ENCODE measurements at regions not wholly inside any gene's neighbourhood (a gene's known extent, or its start where the extent isn't known, plus 50 kb on each side); places are given as distances from the start of the nearest gene placed in this dataset.
"Not testable (repeated sequence)": the region's sequence is repeated elsewhere in the genome, so short reads cannot be mapped to it uniquely, and the experiment has no call there.

DNA sequence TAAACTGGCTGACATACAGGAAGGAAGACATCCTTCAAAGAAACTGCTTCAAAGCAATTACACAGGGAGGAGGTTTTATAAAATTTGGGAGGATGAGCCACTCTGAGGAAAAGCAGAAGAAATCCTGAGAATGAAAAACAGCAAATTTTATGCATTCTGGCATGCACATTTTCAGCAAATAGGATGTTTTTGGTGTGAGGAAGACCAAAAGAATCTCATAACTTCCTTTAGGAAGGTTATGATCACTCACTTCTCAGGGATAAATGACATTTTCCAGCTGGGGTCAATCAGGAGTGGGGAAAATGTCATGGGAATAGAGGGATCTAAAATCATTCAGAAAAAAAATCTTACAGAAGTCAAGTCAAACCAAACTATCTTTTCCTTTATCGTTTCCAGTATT is 371.7 kb upstream of the CNTN6 start:
- DNase-seq (ENCODE audit: low read depth, low spot score) = no peak
- TF ChIP-seq, protein P1, sequence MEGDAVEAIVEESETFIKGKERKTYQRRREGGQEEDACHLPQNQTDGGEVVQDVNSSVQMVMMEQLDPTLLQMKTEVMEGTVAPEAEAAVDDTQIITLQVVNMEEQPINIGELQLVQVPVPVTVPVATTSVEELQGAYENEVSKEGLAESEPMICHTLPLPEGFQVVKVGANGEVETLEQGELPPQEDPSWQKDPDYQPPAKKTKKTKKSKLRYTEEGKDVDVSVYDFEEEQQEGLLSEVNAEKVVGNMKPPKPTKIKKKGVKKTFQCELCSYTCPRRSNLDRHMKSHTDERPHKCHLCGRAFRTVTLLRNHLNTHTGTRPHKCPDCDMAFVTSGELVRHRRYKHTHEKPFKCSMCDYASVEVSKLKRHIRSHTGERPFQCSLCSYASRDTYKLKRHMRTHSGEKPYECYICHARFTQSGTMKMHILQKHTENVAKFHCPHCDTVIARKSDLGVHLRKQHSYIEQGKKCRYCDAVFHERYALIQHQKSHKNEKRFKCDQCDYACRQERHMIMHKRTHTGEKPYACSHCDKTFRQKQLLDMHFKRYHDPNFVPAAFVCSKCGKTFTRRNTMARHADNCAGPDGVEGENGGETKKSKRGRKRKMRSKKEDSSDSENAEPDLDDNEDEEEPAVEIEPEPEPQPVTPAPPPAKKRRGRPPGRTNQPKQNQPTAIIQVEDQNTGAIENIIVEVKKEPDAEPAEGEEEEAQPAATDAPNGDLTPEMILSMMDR (conservative IDR thresholded peaks at IDR 0.05) = no peak
- Mint-ChIP-seq H3K27ac (ENCODE audit: unreplicated experiment) (no peak overlapping the region), H3K36me3 (ENCODE audit: low read depth) (no peaks in the 10 kb centered on the region), H3K4me1 (no peaks in the 10 kb centered on the region), H3K27me3 (ENCODE audit: low read depth) (peaks cover 30% of the 10 kb centered on the region), H3K9me3 (peaks cover 6% of the 10 kb centered on the region), H3K4me3 (no peak overlapping the region)

DNA sequence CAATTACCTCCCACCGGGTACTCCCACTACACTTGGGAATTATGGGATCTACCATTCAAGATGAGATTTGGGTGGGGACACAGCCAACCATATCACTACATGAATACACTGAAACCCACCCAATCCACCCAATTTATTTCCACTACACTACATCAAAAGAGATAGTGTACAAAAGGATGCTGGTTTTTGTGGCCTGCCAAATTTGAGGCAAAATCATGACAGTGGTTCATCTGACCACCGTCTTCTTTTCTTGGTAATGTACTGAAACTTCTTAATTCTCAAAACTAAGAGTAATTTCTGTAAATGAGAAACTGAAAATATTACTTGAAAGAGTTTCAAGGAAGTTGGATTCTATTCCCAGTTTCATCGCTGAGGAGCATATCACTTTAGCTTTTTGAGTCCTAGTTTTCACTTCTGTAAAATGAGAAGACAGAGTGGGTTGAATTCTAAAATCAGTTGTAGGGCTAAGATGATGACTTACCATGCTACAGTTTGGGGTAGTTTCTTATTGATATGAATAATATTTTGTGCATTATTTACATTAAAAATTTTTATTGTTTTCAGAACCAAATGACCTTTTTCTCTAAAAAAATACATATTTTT is 360.4 kb upstream of the CNTN6 start:
- H3K27me3 Mint-ChIP-seq (ENCODE audit: low read depth) = peaks cover 2% of the 10 kb centered on the region
- H3K4me3 Mint-ChIP-seq = no peak overlapping the region
- H3K4me1 Mint-ChIP-seq = no peaks in the 10 kb centered on the region
- H3K9me3 Mint-ChIP-seq = peaks cover 5% of the 10 kb centered on the region
- H3K36me3 Mint-ChIP-seq (ENCODE audit: low read depth) = no peaks in the 10 kb centered on the region
- H3K27ac Mint-ChIP-seq (ENCODE audit: unreplicated experiment) = no peak overlapping the region
- TF ChIP-seq, protein P1 (conservative IDR thresholded peaks at IDR 0.05) = no peak
- DNase-seq (ENCODE audit: low read depth, low spot score) = no peak

DNA sequence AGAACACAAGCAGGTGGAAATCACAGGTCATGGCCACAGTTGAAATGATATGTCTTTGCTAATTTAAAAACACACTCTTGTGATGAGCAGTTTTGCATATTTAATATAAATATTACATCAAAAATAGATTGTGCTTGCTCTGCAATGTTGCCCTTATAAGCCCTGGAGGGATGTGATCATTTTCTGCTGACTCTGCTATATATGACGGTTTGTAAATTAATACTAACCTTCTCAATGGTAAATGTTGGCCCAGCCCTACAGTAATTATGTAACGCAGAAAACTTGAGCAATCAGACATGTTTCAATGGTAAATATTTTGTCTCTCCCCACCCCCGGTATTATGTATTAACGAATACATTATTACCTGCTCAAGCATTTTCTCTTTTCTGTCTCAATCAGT is 359.5 kb upstream of the CNTN6 start:
- Mint-ChIP-seq H3K27ac (ENCODE audit: unreplicated experiment) (no peak overlapping the region), H3K9me3 (peaks cover 5% of the 10 kb centered on the region), H3K4me1 (no peaks in the 10 kb centered on the region), H3K36me3 (ENCODE audit: low read depth) (no peaks in the 10 kb centered on the region), H3K27me3 (ENCODE audit: low read depth) (peaks cover 2% of the 10 kb centered on the region), H3K4me3 (no peak overlapping the region)
- TF ChIP-seq, protein P1 (conservative IDR thresholded peaks at IDR 0.05) = no peak
- DNase-seq (ENCODE audit: low read depth, low spot score) = no peak

DNA sequence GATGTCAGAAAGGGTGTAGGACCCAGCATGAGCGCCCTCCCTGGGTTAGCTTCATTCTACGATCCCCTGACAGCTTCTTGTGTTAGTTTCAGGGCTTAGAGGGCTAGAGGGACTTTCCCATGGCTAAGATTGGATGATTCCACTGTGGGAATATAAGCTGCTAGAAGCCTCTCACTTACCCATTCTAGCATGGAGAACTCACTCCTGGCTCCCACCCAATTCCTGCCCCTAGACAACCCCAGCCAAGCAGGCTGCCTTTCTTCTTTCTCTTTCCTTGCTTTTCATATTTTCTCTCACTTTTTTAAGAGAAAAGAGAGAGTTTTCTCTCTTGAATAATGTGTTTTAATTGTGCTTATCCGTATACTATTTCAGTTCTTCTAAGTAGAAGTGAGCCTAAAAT is 335.1 kb upstream of the CNTN6 start:
- no peaks in the 10 kb centered on the region for H3K4me1 Mint-ChIP-seq
- no peak overlapping the region for H3K4me3 Mint-ChIP-seq
- H3K27ac Mint-ChIP-seq (ENCODE audit: unreplicated experiment) = no peak overlapping the region
- TF ChIP-seq, protein P1 (conservative IDR thresholded peaks at IDR 0.05) = no peak
- DNase-seq (ENCODE audit: low read depth, low spot score) = no peak
- H3K36me3 Mint-ChIP-seq (ENCODE audit: low read depth) = peaks cover 3% of the 10 kb centered on the region
- H3K27me3 Mint-ChIP-seq (ENCODE audit: low read depth) = no peaks in the 10 kb centered on the region
- peaks cover 14% of the 10 kb centered on the region for H3K9me3 Mint-ChIP-seq

DNA sequence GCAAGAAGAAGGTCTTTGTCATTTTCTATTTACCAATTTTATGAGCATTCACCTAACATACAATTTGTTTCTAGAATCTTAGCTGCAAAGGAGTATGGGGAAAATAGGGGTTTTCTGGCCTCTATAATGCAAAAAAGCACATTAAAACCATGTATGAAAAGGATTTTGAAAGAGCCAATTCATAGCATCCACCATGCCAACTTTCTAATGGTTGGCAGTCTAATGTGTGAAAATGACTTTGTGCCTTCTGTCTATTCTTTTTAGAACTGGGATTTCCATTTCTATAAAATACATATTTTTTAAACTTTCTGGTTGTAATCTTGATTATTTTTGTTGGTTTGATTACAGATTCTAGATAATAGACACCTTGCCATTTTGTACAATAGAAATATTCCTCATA is 333.7 kb upstream of the CNTN6 start:
- Mint-ChIP-seq H3K4me3 (no peak overlapping the region), H3K27me3 (ENCODE audit: low read depth) (no peaks in the 10 kb centered on the region), H3K36me3 (ENCODE audit: low read depth) (peaks cover 3% of the 10 kb centered on the region), H3K9me3 (peaks cover 14% of the 10 kb centered on the region), H3K4me1 (no peaks in the 10 kb centered on the region), H3K27ac (ENCODE audit: unreplicated experiment) (no peak overlapping the region)
- no peak for DNase-seq (ENCODE audit: low read depth, low spot score)
- TF ChIP-seq, protein P1 (conservative IDR thresholded peaks at IDR 0.05) = no peak

DNA sequence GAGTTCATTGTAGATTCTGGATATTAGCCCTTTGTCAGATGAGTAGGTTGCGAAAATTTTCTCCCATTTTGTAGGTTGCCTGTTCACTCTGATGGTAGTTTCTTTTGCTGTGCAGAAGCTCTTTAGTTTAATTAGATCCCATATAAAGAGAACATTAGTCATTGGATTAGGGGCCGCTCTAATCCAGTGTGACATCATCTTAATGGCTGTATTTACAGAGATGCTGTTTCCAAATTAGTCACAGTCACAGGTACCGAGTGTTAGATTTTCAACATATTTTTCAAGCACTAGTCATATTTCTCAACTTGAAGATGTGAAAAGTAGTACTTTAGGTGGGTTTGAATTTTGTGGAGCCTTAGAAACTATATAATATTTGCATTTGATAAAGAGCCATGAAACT is 319.4 kb upstream of the CNTN6 start:
- not testable (repeated sequence) for H3K27me3 Mint-ChIP-seq (ENCODE audit: low read depth); H3K9me3 Mint-ChIP-seq; DNase-seq (ENCODE audit: low read depth, low spot score); H3K4me3 Mint-ChIP-seq; H3K4me1 Mint-ChIP-seq; H3K27ac Mint-ChIP-seq (ENCODE audit: unreplicated experiment); H3K36me3 Mint-ChIP-seq (ENCODE audit: low read depth)

All from neural crest cell (in vitro differentiated cells).